Neuronal stem cell (in vitro differentiated cells): ENCODE measurements at regions not wholly inside any gene's neighbourhood (a gene's known extent, or its start where the extent isn't known, plus 50 kb on each side); places are given as distances from the start of the nearest gene placed in this dataset.

ENCODE experiments used
- DNase-seq: peaks from one replicate; pipeline ENCODE4 v3.0.0-alpha.2; 2013; ENCODE audit warnings: low spot score
- H2AFZ ChIP-seq: one replicate; pipeline ENCODE4 v1.6.1; 2013; ENCODE audit warnings: mild to moderate bottlenecking, low read length, inconsistent platforms
- H2AK5ac ChIP-seq: 2 replicates; pipeline ENCODE4 v1.6.1; 2013; ENCODE audit warnings: low read depth, mild to moderate bottlenecking, inconsistent platforms, low read length, moderate library complexity, mixed read lengths
- H2BK120ac ChIP-seq: 2 replicates; pipeline ENCODE4 v1.6.1; 2013; ENCODE audit warnings: low read depth, mild to moderate bottlenecking, inconsistent platforms, low read length, moderate library complexity, mixed read lengths
- H2BK12ac ChIP-seq: one replicate; pipeline ENCODE4 v1.6.1; 2013; ENCODE audit warnings: low read length, inconsistent platforms
- H2BK15ac ChIP-seq: 2 replicates; pipeline ENCODE4 v1.6.1; 2013; ENCODE audit warnings: mild to moderate bottlenecking, low read length, inconsistent platforms, mixed read lengths
- H2BK5ac ChIP-seq: one replicate; pipeline ENCODE4 v1.6.1; 2013; ENCODE audit warnings: inconsistent platforms, mild to moderate bottlenecking, low read length, moderate library complexity
- H3K14ac ChIP-seq: one replicate; pipeline ENCODE4 v1.6.1; 2013; ENCODE audit warnings: low read length, inconsistent platforms
- H3K18ac ChIP-seq: 2 replicates; pipeline ENCODE4 v1.6.1; 2013; ENCODE audit warnings: low read length, inconsistent platforms
- H3K23ac ChIP-seq: 2 replicates; pipeline ENCODE4 v1.6.1; 2013; ENCODE audit warnings: low read depth, mild to moderate bottlenecking, mixed read lengths, low read length, inconsistent platforms; ENCODE audit not compliant: poor library complexity
- H3K27ac ChIP-seq: replicated peaks from 3 replicates; pipeline ENCODE4 v1.5.1; 2013; ENCODE audit warnings: low read length, inconsistent platforms
- H3K27me3 ChIP-seq, 3 experiments: 2 replicates each; pipeline ENCODE4 v1.6.1; 2013; ENCODE audit warnings: low read length in 3 of 3, mild to moderate bottlenecking in 2 of 3, inconsistent platforms in 1 of 3, low read depth in 1 of 3, mixed read lengths in 1 of 3, moderate library complexity in 1 of 3; ENCODE audit not compliant: control insufficient read depth in 3 of 3, insufficient read depth in 3 of 3
- H3K36me3 ChIP-seq, 2 donors: replicated peaks in 1 of 2; 2 replicates each; pipeline ENCODE4 v1.6.1; 2013; ENCODE audit warnings: low read length in 2 of 2; ENCODE audit not compliant: control insufficient read depth in 2 of 2, insufficient read depth in 2 of 2
- H3K4ac ChIP-seq: 2 replicates; pipeline ENCODE4 v1.6.1; 2013; ENCODE audit warnings: inconsistent platforms, mild to moderate bottlenecking, low read length, moderate library complexity
- H3K4me1 ChIP-seq, 2 donors: 1 replicate in 1 of 2; 2 replicates in 1 of 2; pipeline ENCODE4 v1.6.1; 2013; ENCODE audit warnings: low read length in 2 of 2, low read depth in 1 of 2; ENCODE audit not compliant: control insufficient read depth in 2 of 2, insufficient read depth in 1 of 2
- H3K4me2 ChIP-seq: one replicate; pipeline ENCODE4 v1.6.1; 2013; ENCODE audit warnings: mild to moderate bottlenecking, low read length, inconsistent platforms; ENCODE audit not compliant: insufficient read depth, poor library complexity, severe bottlenecking
- H3K4me3 ChIP-seq, 2 donors: 2 replicates each; pipeline ENCODE4 v1.5.1; 2013; ENCODE audit warnings: low read length in 2 of 2, mild to moderate bottlenecking in 2 of 2, inconsistent platforms in 1 of 2, moderate library complexity in 1 of 2
- H3K79me1 ChIP-seq: one replicate; pipeline ENCODE4 v1.6.1; 2013; ENCODE audit warnings: low read depth, mild to moderate bottlenecking, inconsistent platforms, low read length, moderate library complexity
- H3K9ac ChIP-seq: one replicate; pipeline ENCODE4 v1.6.1; 2013; ENCODE audit warnings: mild to moderate bottlenecking, low read depth, low read length, inconsistent platforms; ENCODE audit not compliant: poor library complexity
- H3K9me3 ChIP-seq, 2 donors: replicated peaks in 1 of 2; 2 replicates each; pipeline versions ENCODE3 to v1.6.1; 2013; ENCODE audit warnings: low read length in 2 of 2, mild to moderate bottlenecking in 2 of 2, inconsistent platforms in 1 of 2, low read depth in 1 of 2, mixed read lengths in 1 of 2, moderate library complexity in 1 of 2; ENCODE audit not compliant: control insufficient read depth in 2 of 2, insufficient read depth in 1 of 2
- H4K8ac ChIP-seq: one replicate; pipeline ENCODE4 v1.6.1; 2013; ENCODE audit warnings: low read depth, mild to moderate bottlenecking, inconsistent platforms, low read length, moderate library complexity
- H4K91ac ChIP-seq: one replicate; pipeline ENCODE4 v1.6.1; 2013; ENCODE audit warnings: low read length, low read depth, mild to moderate bottlenecking, inconsistent platforms; ENCODE audit not compliant: poor library complexity
- WGBS, 2 donors: extraction: QIAGEN DNeasy Blood & Tissue Kit; methylation state at CpG; one replicate each; pipeline ENCODE4 v1.1.7; 2013; ENCODE audit warnings: missing lambda C conversion rate in 2 of 2, mixed read lengths in 1 of 2; ENCODE audit not compliant: insufficient read length in 2 of 2, insufficient replicate concordance in 1 of 2; ENCODE audit errors: extremely low coverage in 2 of 2; 5-methylcytosine and 5-hydroxymethylcytosine counted together

DNA sequence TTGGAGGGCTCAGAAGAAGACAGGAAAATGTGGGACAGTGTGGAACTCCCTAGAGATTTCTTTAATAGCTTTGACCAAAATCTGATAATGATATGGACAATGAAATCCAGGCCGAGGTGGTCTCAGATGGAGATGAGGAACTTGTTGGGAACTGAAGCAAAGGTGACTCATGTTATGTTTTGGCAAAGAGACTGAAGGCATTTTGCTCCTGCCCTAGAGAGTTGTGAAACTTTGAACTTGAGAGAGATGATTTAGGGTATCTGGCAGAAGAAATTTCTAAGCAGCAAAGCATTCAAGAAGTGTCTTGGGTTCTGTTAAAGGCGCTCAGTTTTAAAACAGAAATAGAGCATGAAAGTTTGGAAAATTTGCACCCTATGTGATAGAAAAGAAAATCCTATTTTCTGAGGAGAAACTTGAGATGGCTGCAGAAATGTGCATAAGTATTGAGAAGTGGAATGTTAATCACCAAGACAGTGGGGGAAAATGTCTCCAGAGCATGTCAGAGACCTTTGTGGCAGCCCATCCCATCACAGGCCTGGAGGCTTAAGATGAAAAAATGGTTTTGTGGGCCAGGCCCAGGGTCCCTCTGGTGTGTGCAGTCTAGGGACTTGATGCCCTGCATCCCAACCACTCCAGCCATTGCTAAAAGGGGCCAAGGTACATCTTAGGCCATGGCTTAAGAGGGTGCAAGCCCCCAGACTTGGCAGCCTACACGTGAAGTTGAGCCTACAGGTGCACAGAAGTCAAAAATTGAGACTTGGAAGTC, 463.7 kb upstream of the TLE4 start:
- Histone ChIP-seq H3K4me3 (no peak overlapping the region), H3K27me3 (no peaks in the 10 kb centered on the region), H3K36me3 (no peaks in the 10 kb centered on the region), H2BK15ac (no peak overlapping the region), H3K4ac (no peak overlapping the region), H3K9me3 (peaks cover 0 to 2% of the 10 kb centered on the region in 2 donors), H2AFZ (no peak overlapping the region), H2BK120ac (no peak overlapping the region), H3K27ac (no peak overlapping the region), H4K8ac (no peak overlapping the region), H3K4me2 (no peak overlapping the region), H2AK5ac (no peak overlapping the region), H3K4me1 (no peaks in the 10 kb centered on the region), H2BK12ac (no peak overlapping the region), H3K23ac (no peak overlapping the region), H3K79me1 (no peaks in the 10 kb centered on the region), H3K9ac (no peak overlapping the region), H4K91ac (no peak overlapping the region), H3K14ac (no peak overlapping the region), H3K18ac (no peak overlapping the region), H2BK5ac (no peak overlapping the region)
- no CpG with 5 or more reads among the region's 3 CpGs for WGBS, 2 donors
- no peak for DNase-seq

DNA sequence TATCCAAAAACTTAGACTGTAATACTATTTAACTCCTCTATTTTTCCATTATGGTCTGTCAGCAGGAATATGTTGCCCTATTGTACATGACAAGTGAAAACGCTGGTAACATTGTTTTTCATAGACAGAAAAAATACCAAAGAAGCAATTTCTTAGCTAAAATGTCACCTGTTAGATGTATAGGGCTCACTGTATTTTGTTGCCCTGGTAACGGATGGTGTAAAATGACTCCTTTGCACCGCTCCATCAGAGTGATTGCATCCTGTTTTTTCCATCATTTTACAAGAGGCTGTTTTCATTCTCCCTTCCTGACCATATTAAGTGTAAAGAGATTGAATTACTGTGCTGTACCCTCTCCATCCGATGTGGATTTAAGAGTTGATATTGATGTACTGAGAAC, 460.1 kb upstream of the TLE4 start:
- Histone ChIP-seq H3K14ac (no peak overlapping the region), H2BK5ac (no peak overlapping the region), H3K36me3 (no peaks in the 10 kb centered on the region), H2BK15ac (no peak overlapping the region), H3K4me3 (no peak overlapping the region), H3K4me1 (peaks cover 0 to 3% of the 10 kb centered on the region in 2 donors), H3K23ac (no peak overlapping the region), H3K18ac (no peak overlapping the region), H2AK5ac (no peak overlapping the region), H3K4me2 (no peak overlapping the region), H3K9me3 (peaks cover 0 to 2% of the 10 kb centered on the region in 2 donors), H3K27ac (no peak overlapping the region), H2BK120ac (no peak overlapping the region), H4K8ac (no peak overlapping the region), H3K27me3 (no peaks in the 10 kb centered on the region), H4K91ac (no peak overlapping the region), H3K9ac (no peak overlapping the region), H3K4ac (no peak overlapping the region), H2AFZ (no peak overlapping the region), H3K79me1 (no peaks in the 10 kb centered on the region), H2BK12ac (no peak overlapping the region)
- DNase-seq, result no peak
- no CpG with 5 or more reads among the region's 4 CpGs for WGBS, 2 donors

DNA sequence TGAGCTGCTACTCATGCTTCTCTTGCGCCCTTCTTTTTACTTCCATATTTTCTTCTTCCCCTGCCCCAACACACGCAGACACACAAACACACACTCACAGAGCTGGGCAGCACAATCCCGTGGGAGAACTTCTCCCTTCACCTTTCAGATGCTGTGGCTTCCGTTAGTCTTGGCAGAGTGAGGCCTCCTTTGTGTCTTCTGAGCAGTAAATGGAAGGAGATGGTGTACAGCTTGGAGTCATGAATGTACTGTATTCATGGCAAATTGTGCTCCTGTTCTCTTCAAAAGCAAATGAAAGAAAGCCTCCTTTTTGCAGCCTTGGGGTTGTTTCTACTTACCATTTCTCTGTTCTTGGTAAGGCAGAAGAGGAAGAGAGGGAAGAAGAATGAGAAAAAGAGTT, 456.6 kb upstream of the TLE4 start:
- H2AK5ac ChIP-seq, result no peak overlapping the region

DNA sequence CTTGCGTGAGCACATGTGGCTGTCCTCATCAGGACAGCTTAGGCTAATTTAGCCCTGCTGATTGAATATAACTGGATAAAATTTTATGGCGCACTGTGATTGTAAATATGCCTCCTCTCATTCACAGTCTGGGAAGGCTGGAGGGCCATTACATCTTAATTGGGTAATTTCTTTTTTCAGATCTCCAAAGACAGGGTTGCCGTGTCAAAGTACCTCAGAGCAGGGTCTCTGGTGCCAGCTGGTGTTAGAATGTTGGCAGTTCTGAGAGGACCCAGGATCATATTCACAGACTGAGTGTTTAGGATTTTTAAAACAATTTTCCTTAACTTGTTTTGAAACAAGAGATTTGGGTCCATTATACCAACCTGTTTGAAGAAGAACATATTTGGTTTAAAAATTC, 455.7 kb upstream of the TLE4 start:
- Histone ChIP-seq H3K27ac (no peak overlapping the region), H3K36me3 (no peaks in the 10 kb centered on the region), H2AK5ac (no peak overlapping the region), H3K4me2 (no peak overlapping the region), H4K8ac (no peak overlapping the region), H2BK15ac (no peak overlapping the region), H2BK5ac (no peak overlapping the region), H3K18ac (no peak overlapping the region), H3K14ac (no peak overlapping the region), H4K91ac (no peak overlapping the region), H3K4me3 (no peak overlapping the region), H2BK120ac (no peak overlapping the region), H3K9me3 (no peaks in the 10 kb centered on the region), H3K9ac (no peak overlapping the region), H3K23ac (no peak overlapping the region), H3K79me1 (no peaks in the 10 kb centered on the region), H3K4me1 (peaks cover 0 to 5% of the 10 kb centered on the region in 2 donors), H3K4ac (no peak overlapping the region), H2BK12ac (no peak overlapping the region), H2AFZ (no peak overlapping the region), H3K27me3 (no peaks in the 10 kb centered on the region)
- WGBS, 2 donors, result no CpG with 5 or more reads among the region's 3 CpGs
- DNase-seq, result no peak

More for the DNA sequence above, 456.6 kb upstream of the TLE4 start:
- peaks cover 0 to 3% of the 10 kb centered on the region in 2 donors for H3K4me1 ChIP-seq
- H4K91ac ChIP-seq, result no peak overlapping the region
- no peak overlapping the region for H2AFZ ChIP-seq
- no peak overlapping the region for H3K4me2 ChIP-seq
- no peak overlapping the region for H2BK5ac ChIP-seq
- no peaks in the 10 kb centered on the region for H3K36me3 ChIP-seq
- no peak overlapping the region for H2BK12ac ChIP-seq
- H3K14ac ChIP-seq, result no peak overlapping the region
- DNase-seq, result no peak
- H3K4me3 ChIP-seq, result no peak overlapping the region
- no peaks in the 10 kb centered on the region for H3K9me3 ChIP-seq
- H3K27ac ChIP-seq, result no peak overlapping the region
- no peak overlapping the region for H4K8ac ChIP-seq
- no peaks in the 10 kb centered on the region for H3K27me3 ChIP-seq
- H3K79me1 ChIP-seq, result no peaks in the 10 kb centered on the region
- H3K18ac ChIP-seq, result no peak overlapping the region
- no peak overlapping the region for H2BK120ac ChIP-seq
- no peak overlapping the region for H3K9ac ChIP-seq
- no peak overlapping the region for H3K4ac ChIP-seq
- no peak overlapping the region for H2BK15ac ChIP-seq
- no CpG with 5 or more reads among the region's 4 CpGs for WGBS, 2 donors
- H3K23ac ChIP-seq, result no peak overlapping the region
